GM19025 (cell line): ENCODE measurements at regions not wholly inside any gene's neighbourhood (a gene's known extent, or its start where the extent isn't known, plus 50 kb on each side); places are given as distances from the start of the nearest gene placed in this dataset.

Experiments used
- ATAC-seq: cut with Tn5 transposase; IDR thresholded peaks from one replicate; pipeline ENCODE4 v1.9.1; 2021; ENCODE audit warnings: mild to moderate bottlenecking, low read depth, moderate library complexity; ENCODE audit not compliant: unreplicated experiment

GRCh38 chr15:58294681-58295254 lies 137.0 kb upstream of the LIPC start:
- ATAC-seq: no peak

GRCh38 chr15:58295637-58296215 lies 136.1 kb upstream of the LIPC start:
- ATAC-seq: no peak

GRCh38 chr15:58296276-58296675 lies 135.5 kb upstream of the LIPC start:
- no peak for ATAC-seq

- no peak for ATAC-seq
Measured at GRCh38 chr15:58297639-58298038, 134.2 kb upstream of the LIPC start.

GRCh38 chr15:58298879-58299850 lies 132.6 kb upstream of the LIPC start:
- ATAC-seq: no peak

GRCh38 chr15:58302832-58303231 lies 129.0 kb upstream of the LIPC start:
- ATAC-seq: no peak

GRCh38 chr15:58303236-58303635 lies 128.6 kb upstream of the LIPC start:
- no peak for ATAC-seq

GRCh38 chr15:58306591-58307312 lies 125.0 kb upstream of the LIPC start:
- no peak for ATAC-seq

- ATAC-seq: no peak
Measured at GRCh38 chr15:58307313-58307961, 124.4 kb upstream of the LIPC start.

- ATAC-seq: no peak
Measured at GRCh38 chr15:58308742-58309355, 122.9 kb upstream of the LIPC start.

GRCh38 chr15:58309963-58310928 lies 121.5 kb upstream of the LIPC start:
- ATAC-seq: no peak

GRCh38 chr15:58311556-58311955 lies 120.2 kb upstream of the LIPC start:
- ATAC-seq: no peak

GRCh38 chr15:58312031-58312430 lies 119.8 kb upstream of the LIPC start:
- ATAC-seq: no peak

- ATAC-seq: no peak
Measured at GRCh38 chr15:58313304-58313703, 118.5 kb upstream of the LIPC start.

- ATAC-seq: no peak
Measured at GRCh38 chr15:58313810-58314592, 117.8 kb upstream of the LIPC start.

GRCh38 chr15:58314593-58315216 lies 117.1 kb upstream of the LIPC start:
- no peak for ATAC-seq

- no peak for ATAC-seq
Measured at GRCh38 chr15:58318517-58318916, 113.3 kb upstream of the LIPC start.

- ATAC-seq: no peak
Measured at GRCh38 chr15:58321034-58321433, 110.8 kb upstream of the LIPC start.
